Endothelial cell of umbilical vein (primary cell): ENCODE measurements at regions not wholly inside any gene's neighbourhood (a gene's known extent, or its start where the extent isn't known, plus 50 kb on each side); places are given as distances from the start of the nearest gene placed in this dataset.

ENCODE experiments used
- BruUV-seq: library from RNA; stranded (reverse); fragments of 400-500 nt; replicated peaks from 2 replicates; lab custom pipeline; 2021; lab: Mats Ljungman, UMichigan
- CTCF ChIA-PET: fragments of 300-600, 350-600 bp; sonication (Branson Sonifier 250); formaldehyde crosslinking; loops from one replicate; lab custom pipeline; 2021; ENCODE audit warnings: antibody characterized with exemption, inconsistent platforms; lab: Charles Lee
- POLR2A ChIA-PET: fragments of 300-600, 350-600 bp; sonication (Branson Sonifier 250); formaldehyde crosslinking; loops from one replicate; lab custom pipeline; 2021; ENCODE audit warnings: antibody characterized with exemption, inconsistent platforms; lab: Charles Lee
- DNase-seq: peaks from one replicate; pipeline ENCODE4 v3.0.0-alpha.2; 2011; ENCODE audit warnings: low read depth, low spot score
- FAIRE-seq: peaks from 2 replicates; lab custom pipeline; 2011; peaks lifted over from hg19 to GRCh38; lab: Jason Lieb, UNC
- H2AFZ ChIP-seq: 2 replicates; pipeline ENCODE4 v1.6.0; 2012; ENCODE audit warnings: low read depth, low read length, control low read depth, inconsistent platforms
- H3K27ac ChIP-seq: 2 replicates; pipeline ENCODE4 v1.5.1; 2011; ENCODE audit warnings: low read depth, mild to moderate bottlenecking, control low read depth, low read length, moderate library complexity; ENCODE audit not compliant: insufficient read depth
- H3K27me3 ChIP-seq, 2 experiments: 2 replicates each; pipeline versions ENCODE4 v1.6.0 to v1.6.1; 2011; ENCODE audit warnings: low read length in 2 of 2, mixed read lengths in 1 of 2; ENCODE audit not compliant: control insufficient read depth in 2 of 2, insufficient read depth in 2 of 2
- H3K36me3 ChIP-seq, 2 experiments: 2 replicates in 1 of 2; 3 replicates in 1 of 2; pipeline ENCODE4 v1.5.1; 2011; ENCODE audit warnings: low read length in 2 of 2, mild to moderate bottlenecking in 1 of 2, moderate library complexity in 1 of 2; ENCODE audit not compliant: control insufficient read depth in 2 of 2, insufficient read depth in 2 of 2; ENCODE audit errors: extremely low read depth in 1 of 2
- H3K4me1 ChIP-seq: 3 replicates; pipeline ENCODE4 v1.5.1; 2011; ENCODE audit warnings: mild to moderate bottlenecking, low read length; ENCODE audit not compliant: control insufficient read depth, insufficient read depth; ENCODE audit errors: extremely low read depth
- H3K4me2 ChIP-seq: 2 replicates; pipeline ENCODE4 v1.6.1; 2011; ENCODE audit warnings: low read length, control low read depth, mixed read lengths; ENCODE audit not compliant: insufficient read depth
- H3K4me3 ChIP-seq, 3 experiments: fragments of 200-600 bp in 1 of 3; sonication (generic), shearing (Covaris generic) in 1 of 3; replicated peaks in 1 of 3; 2 replicates each; pipeline ENCODE4 v1.5.1; 2011 to 2016; ENCODE audit warnings: control low read depth in 3 of 3, low read length in 3 of 3, mild to moderate bottlenecking in 2 of 3, inconsistent platforms in 1 of 3, low read depth in 1 of 3, moderate library complexity in 1 of 3; ENCODE audit not compliant: insufficient read depth in 1 of 3
- H3K79me2 ChIP-seq: 2 replicates; pipeline ENCODE4 v1.6.0; 2012; ENCODE audit warnings: low read length, inconsistent platforms; ENCODE audit not compliant: control insufficient read depth, insufficient read depth
- H3K9ac ChIP-seq: replicated peaks from 2 replicates; pipeline ENCODE3; 2011; ENCODE audit warnings: low read length, control low read depth; ENCODE audit not compliant: insufficient read depth; ENCODE audit errors: extremely low read depth
- H3K9me1 ChIP-seq: replicated peaks from 3 replicates; pipeline ENCODE4 v1.6.0; 2011; ENCODE audit warnings: mild to moderate bottlenecking, low read length; ENCODE audit not compliant: control insufficient read depth, insufficient read depth; ENCODE audit errors: extremely low read depth
- H3K9me3 ChIP-seq: replicated peaks from 2 replicates; pipeline ENCODE4 v1.5.1; 2012; ENCODE audit warnings: low read length, inconsistent platforms; ENCODE audit not compliant: control insufficient read depth, insufficient read depth
- H4K20me1 ChIP-seq: replicated peaks from 2 replicates; pipeline ENCODE3; 2011; ENCODE audit warnings: mild to moderate bottlenecking, low read length; ENCODE audit not compliant: control insufficient read depth, insufficient read depth; ENCODE audit errors: extremely low read depth
- EZH2 ChIP-seq: IDR thresholded peaks from 2 replicates; pipeline ENCODE4 v1.6.1; 2012; ENCODE audit warnings: borderline replicate concordance, low read depth, mild to moderate bottlenecking, moderate library complexity, low read length, inconsistent platforms; ENCODE audit not compliant: severe bottlenecking
- FOS ChIP-seq: IDR thresholded peaks from 2 replicates; pipeline ENCODE4 v1.6.1; 2011; ENCODE audit warnings: mild to moderate bottlenecking, low read length, moderate library complexity, borderline replicate concordance; ENCODE audit not compliant: insufficient read depth
- GATA2 ChIP-seq: IDR thresholded peaks from 2 replicates; pipeline ENCODE4 v1.7.0; 2011; ENCODE audit warnings: low read depth, mild to moderate bottlenecking, moderate library complexity, mixed read lengths, low read length; ENCODE audit not compliant: insufficient read length, insufficient read depth
- JUN ChIP-seq: IDR thresholded peaks from 2 replicates; pipeline ENCODE4 v1.6.1; 2011; ENCODE audit warnings: borderline replicate concordance, low read depth; ENCODE audit not compliant: insufficient read length, insufficient read depth
- MYC ChIP-seq: IDR thresholded peaks from one replicate; pipeline ENCODE4 v1.6.1; 2011; ENCODE audit warnings: mild to moderate bottlenecking, low read depth, low read length
- POLR2A ChIP-seq: IDR thresholded peaks from 2 replicates; pipeline ENCODE4 v1.6.1; 2012; ENCODE audit warnings: low read depth, mild to moderate bottlenecking, control low read depth, low read length
- POLR2AphosphoS5 ChIP-seq: IDR thresholded peaks from 2 replicates; pipeline ENCODE4 v1.6.1; 2012; ENCODE audit warnings: low read depth, mild to moderate bottlenecking, control low read depth, low read length, moderate library complexity; ENCODE audit not compliant: insufficient read depth
- dilution Hi-C: fragments of 300-500 bp; cut with MboI; formaldehyde crosslinking; loops from one replicate; pipeline ENCODE4 v1.15.0; 2019; ENCODE audit warnings: low sequenced_read_pairs; ENCODE audit not compliant: extremely low pct_ligation_motif_present
- intact Hi-C: fragments of 100-400 bp; cut with micrococcal nuclease; formaldehyde crosslinking; loops from one replicate; pipeline ENCODE4 v1.10.0; 2022
- TF ChIP-seq, protein P1 (sequence below): IDR thresholded peaks from 2 replicates; pipeline ENCODE4 v1.6.1; 2011; ENCODE audit not compliant: insufficient read depth, insufficient read length
- TF ChIP-seq, protein P2 (sequence below), 2 donors: IDR thresholded peaks; 1 replicate in 1 of 2; 2 replicates in 1 of 2; pipeline ENCODE4 v1.5.1; 2011; ENCODE audit warnings: low read length in 2 of 2, mild to moderate bottlenecking in 2 of 2, moderate library complexity in 2 of 2, control low read depth in 1 of 2, inconsistent platforms in 1 of 2, low read depth in 1 of 2; ENCODE audit not compliant: insufficient read depth in 1 of 2; ENCODE audit errors: extremely low read depth in 1 of 2

DNA sequence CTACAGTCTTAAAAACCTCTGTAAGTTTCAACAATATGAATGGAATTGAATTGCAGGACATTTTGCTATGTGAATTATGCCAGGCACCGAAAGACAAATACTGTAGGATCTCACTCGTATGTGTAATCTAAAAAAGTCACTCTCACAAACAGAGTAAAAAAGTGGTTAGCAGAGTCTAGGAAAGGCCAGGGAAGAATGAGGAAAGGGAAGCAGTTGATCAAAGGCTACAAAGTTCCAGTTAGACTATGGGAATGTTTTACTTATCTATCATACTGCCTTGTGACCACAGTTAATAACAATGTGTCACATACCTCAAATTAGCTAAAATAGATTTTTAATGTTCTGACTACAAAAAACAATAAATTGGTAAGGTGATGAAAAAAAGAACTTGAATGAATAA is 565.4 kb upstream of the BRINP3 start:
- Histone ChIP-seq H3K4me3 (no peak overlapping the region), H3K9me1 (no peaks in the 10 kb centered on the region), H3K27me3 (no peaks in the 10 kb centered on the region), H3K79me2 (no peaks in the 10 kb centered on the region), H3K36me3 (no peaks in the 10 kb centered on the region), H3K4me2 (no peak overlapping the region), H4K20me1 (no peaks in the 10 kb centered on the region), H2AFZ (peak overlapping the region; percentile 45), H3K27ac (no peak overlapping the region), H3K9ac (no peak overlapping the region), H3K9me3 (no peaks in the 10 kb centered on the region), H3K4me1 (no peaks in the 10 kb centered on the region)
- intact Hi-C loops (no loop called here), dilution Hi-C loops (no loop called here)
- TF ChIP-seq GATA2, result no peak
- TF ChIP-seq, protein P1, sequence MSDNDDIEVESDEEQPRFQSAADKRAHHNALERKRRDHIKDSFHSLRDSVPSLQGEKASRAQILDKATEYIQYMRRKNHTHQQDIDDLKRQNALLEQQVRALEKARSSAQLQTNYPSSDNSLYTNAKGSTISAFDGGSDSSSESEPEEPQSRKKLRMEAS, result no peak
- no peak for TF ChIP-seq FOS
- no peak for TF ChIP-seq EZH2
- TF ChIP-seq POLR2AphosphoS5, result no peak
- TF ChIP-seq JUN, result no peak
- TF ChIP-seq, protein P2, sequence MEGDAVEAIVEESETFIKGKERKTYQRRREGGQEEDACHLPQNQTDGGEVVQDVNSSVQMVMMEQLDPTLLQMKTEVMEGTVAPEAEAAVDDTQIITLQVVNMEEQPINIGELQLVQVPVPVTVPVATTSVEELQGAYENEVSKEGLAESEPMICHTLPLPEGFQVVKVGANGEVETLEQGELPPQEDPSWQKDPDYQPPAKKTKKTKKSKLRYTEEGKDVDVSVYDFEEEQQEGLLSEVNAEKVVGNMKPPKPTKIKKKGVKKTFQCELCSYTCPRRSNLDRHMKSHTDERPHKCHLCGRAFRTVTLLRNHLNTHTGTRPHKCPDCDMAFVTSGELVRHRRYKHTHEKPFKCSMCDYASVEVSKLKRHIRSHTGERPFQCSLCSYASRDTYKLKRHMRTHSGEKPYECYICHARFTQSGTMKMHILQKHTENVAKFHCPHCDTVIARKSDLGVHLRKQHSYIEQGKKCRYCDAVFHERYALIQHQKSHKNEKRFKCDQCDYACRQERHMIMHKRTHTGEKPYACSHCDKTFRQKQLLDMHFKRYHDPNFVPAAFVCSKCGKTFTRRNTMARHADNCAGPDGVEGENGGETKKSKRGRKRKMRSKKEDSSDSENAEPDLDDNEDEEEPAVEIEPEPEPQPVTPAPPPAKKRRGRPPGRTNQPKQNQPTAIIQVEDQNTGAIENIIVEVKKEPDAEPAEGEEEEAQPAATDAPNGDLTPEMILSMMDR (IDR thresholded peaks at IDR 0.05; ENCODE audit: extremely low read depth in 1 of 2, insufficient read depth in 1 of 2, low read depth in 1 of 2, low read length in 2 of 2), result no peak
- TF ChIP-seq POLR2A, result no peak
- TF ChIP-seq MYC, result no peak
- FAIRE-seq (no peak), DNase-seq (no peak)
- CTCF ChIA-PET, result no interaction called here
- BruUV-seq, result no TSS peak
- POLR2A ChIA-PET, result no interaction called here
